Inflammatory macrophage treated with lipopolysaccharide for 4 hours (primary cell): ENCODE measurements at regions not wholly inside any gene's neighbourhood (a gene's known extent, or its start where the extent isn't known, plus 50 kb on each side); places are given as distances from the start of the nearest gene placed in this dataset.
A peak's percentile ranks its signal among the peaks of the same experiment; 100 is the strongest.
"Not testable (repeated sequence)": the region's sequence is repeated elsewhere in the genome, so short reads cannot be mapped to it uniquely, and the experiment has no call there.

Source experiments
- DNase-seq: peaks from one replicate; pipeline ENCODE4 v3.0.0-alpha.2; 2020

- DNase-seq, result not testable (repeated sequence)
Measured at GRCh38 chr1:185538309-185538898, 195.8 kb upstream of the HMCN1 start.

GRCh38 chr1:185537596-185537995 is 196.6 kb upstream of the HMCN1 start:
- DNase-seq, result no peak

GRCh38 chr1:185536165-185536920 is 197.8 kb upstream of the HMCN1 start:
- peak; percentile 24 for DNase-seq

- peak; percentile 90 for DNase-seq
Measured at GRCh38 chr1:185535621-185536020, 198.6 kb upstream of the HMCN1 start.

GRCh38 chr1:185534801-185535200 is 199.4 kb upstream of the HMCN1 start:
- DNase-seq, result peak; percentile 92

- DNase-seq, result peak; percentile 79
Measured at GRCh38 chr1:185533596-185533995, 200.6 kb upstream of the HMCN1 start.

- no peak for DNase-seq
Measured at GRCh38 chr1:185532856-185533255, 201.3 kb upstream of the HMCN1 start.

- DNase-seq, result no peak
Measured at GRCh38 chr1:185531838-185532237, 202.4 kb upstream of the HMCN1 start.

GRCh38 chr1:185530215-185530614 is 204.0 kb upstream of the HMCN1 start:
- DNase-seq, result no peak

- DNase-seq, result no peak
Measured at GRCh38 chr1:185529673-185530072, 204.5 kb upstream of the HMCN1 start.

GRCh38 chr1:185528084-185528676 is 206.0 kb upstream of the HMCN1 start:
- no peak for DNase-seq

GRCh38 chr1:185526344-185527307 is 207.6 kb upstream of the HMCN1 start:
- DNase-seq, result peak; percentile 65

- DNase-seq, result peak; percentile 98
Measured at GRCh38 chr1:185520188-185520920, 203.3 kb upstream of the IVNS1ABP start.

- no peak for DNase-seq
Measured at GRCh38 chr1:185517808-185518419, 200.9 kb upstream of the IVNS1ABP start.

GRCh38 chr1:185517301-185517700 is 200.3 kb upstream of the IVNS1ABP start:
- DNase-seq, result not testable (repeated sequence)

GRCh38 chr1:185515696-185516095 is 198.7 kb upstream of the IVNS1ABP start:
- peak; percentile 36 for DNase-seq

GRCh38 chr1:185514311-185514710 is 197.3 kb upstream of the IVNS1ABP start:
- peak; percentile 29 for DNase-seq

- peak; percentile 40 for DNase-seq
Measured at GRCh38 chr1:185512442-185512841, 195.4 kb upstream of the IVNS1ABP start.

- no peak for DNase-seq
Measured at GRCh38 chr1:185501099-185501498, 184.1 kb upstream of the IVNS1ABP start.

- DNase-seq, result peak; percentile 83
Measured at GRCh38 chr1:185500001-185500626, 183.1 kb upstream of the IVNS1ABP start.

GRCh38 chr1:185498207-185498606 is 181.2 kb upstream of the IVNS1ABP start:
- DNase-seq, result no peak
